ENCODE measurements at regions not wholly inside any gene's neighbourhood (a gene's known extent, or its start where the extent isn't known, plus 50 kb on each side); places are given as distances from the start of the nearest gene placed in this dataset.

DNA sequence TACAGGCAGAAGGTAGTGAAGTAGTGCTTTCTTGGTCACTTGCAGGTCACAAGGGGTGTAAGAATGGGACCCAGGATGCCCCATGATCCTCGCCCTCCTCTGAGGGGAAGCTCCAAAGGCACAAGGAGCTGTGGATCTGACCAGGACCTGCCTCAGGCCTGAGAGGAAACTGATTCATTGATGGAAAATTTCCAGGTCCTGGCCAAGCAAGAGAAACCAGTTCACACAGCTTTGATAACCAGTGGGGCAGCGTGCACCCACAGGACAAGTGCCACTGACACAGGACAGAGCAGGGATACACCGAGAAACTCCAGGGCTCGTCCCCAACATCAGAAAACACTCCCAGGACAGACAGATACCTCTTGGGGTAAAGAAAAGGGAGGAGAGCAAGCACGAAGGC lies 177.1 kb downstream of the RBM26 start:
- TF ChIP-seq POLR2A (IDR thresholded peaks at IDR 0.05) (no peak), EP300 (IDR thresholded peaks at IDR 0.05) (no peak)
- TF ChIP-seq, protein P1, sequence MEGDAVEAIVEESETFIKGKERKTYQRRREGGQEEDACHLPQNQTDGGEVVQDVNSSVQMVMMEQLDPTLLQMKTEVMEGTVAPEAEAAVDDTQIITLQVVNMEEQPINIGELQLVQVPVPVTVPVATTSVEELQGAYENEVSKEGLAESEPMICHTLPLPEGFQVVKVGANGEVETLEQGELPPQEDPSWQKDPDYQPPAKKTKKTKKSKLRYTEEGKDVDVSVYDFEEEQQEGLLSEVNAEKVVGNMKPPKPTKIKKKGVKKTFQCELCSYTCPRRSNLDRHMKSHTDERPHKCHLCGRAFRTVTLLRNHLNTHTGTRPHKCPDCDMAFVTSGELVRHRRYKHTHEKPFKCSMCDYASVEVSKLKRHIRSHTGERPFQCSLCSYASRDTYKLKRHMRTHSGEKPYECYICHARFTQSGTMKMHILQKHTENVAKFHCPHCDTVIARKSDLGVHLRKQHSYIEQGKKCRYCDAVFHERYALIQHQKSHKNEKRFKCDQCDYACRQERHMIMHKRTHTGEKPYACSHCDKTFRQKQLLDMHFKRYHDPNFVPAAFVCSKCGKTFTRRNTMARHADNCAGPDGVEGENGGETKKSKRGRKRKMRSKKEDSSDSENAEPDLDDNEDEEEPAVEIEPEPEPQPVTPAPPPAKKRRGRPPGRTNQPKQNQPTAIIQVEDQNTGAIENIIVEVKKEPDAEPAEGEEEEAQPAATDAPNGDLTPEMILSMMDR (IDR thresholded peaks at IDR 0.05) = no peak

Measured in gastroesophageal sphincter (tissue), 3 donors.